Prostate gland (tissue), 2 donors: ENCODE measurements at regions not wholly inside any gene's neighbourhood (a gene's known extent, or its start where the extent isn't known, plus 50 kb on each side); places are given as distances from the start of the nearest gene placed in this dataset.

ENCODE experiments used
- DNase-seq: peaks from one replicate; pipeline ENCODE4 v3.0.0-alpha.2; 2019; ENCODE audit warnings: low spot score
- H3K27ac ChIP-seq, 2 donors: fragments of 200-600 bp; sonication (generic); 2 replicates each; pipeline ENCODE4 v1.5.1; 2017 to 2019
- H3K27me3 ChIP-seq: fragments of 200-600 bp; sonication (generic); replicated peaks from 2 replicates; pipeline ENCODE4 v1.5.1; 2019; ENCODE audit not compliant: insufficient read depth
- H3K36me3 ChIP-seq, 2 donors: fragments of 200-600 bp; sonication (generic); 1 replicate in 1 of 2; 2 replicates in 1 of 2; pipeline versions ENCODE4 v1.5.1 to v1.8.1; 2017 to 2019
- H3K4me1 ChIP-seq: fragments of 200-600 bp; sonication (generic); replicated peaks from 2 replicates; pipeline ENCODE4 v1.5.1; 2019
- H3K4me3 ChIP-seq, 2 donors: fragments of 200-600 bp; sonication (generic); 2 replicates each; pipeline ENCODE4 v1.5.1; 2017 to 2019
- H3K9me3 ChIP-seq: fragments of 200-600 bp; sonication (generic); 2 replicates; pipeline ENCODE4 v1.5.1; 2017
- CTCF ChIP-seq, 4 experiments: fragments of 200-600 bp in 2 of 4; fragments of 450-650 bp in 2 of 4; sonication (generic) in 2 of 4; IDR thresholded peaks; 1 replicate in 3 of 4; 2 replicates in 1 of 4; pipeline ENCODE4 v1.5.1; 2016 to 2019; ENCODE audit warnings: antibody characterized with exemption in 4 of 4, mild to moderate bottlenecking in 2 of 4, moderate library complexity in 2 of 4
- POLR2A ChIP-seq: fragments of 450-650 bp; IDR thresholded peaks from one replicate; pipeline ENCODE4 v1.6.1; 2016; ENCODE audit warnings: antibody characterized with exemption, mild to moderate bottlenecking
- POLR2AphosphoS5 ChIP-seq: sonication (generic); formaldehyde crosslinking; IDR thresholded peaks from one replicate; pipeline ENCODE4 v1.6.1; 2017; ENCODE audit warnings: antibody characterized with exemption
- WGBS: methylation state at CpG from one replicate; pipeline ENCODE4 v1.1.5; 2018; 5-methylcytosine and 5-hydroxymethylcytosine counted together
- intact Hi-C: fragments of 100-400 bp; cut with DNase I; formaldehyde crosslinking; loops from one replicate; pipeline ENCODE4 v1.14.2; 2022

GRCh38 chr6:91497770-91498169 is 910.9 kb upstream of the MAP3K7 start:
- no peaks in the 10 kb centered on the region for H3K4me1 ChIP-seq
- H3K27ac ChIP-seq = no peak overlapping the region
- no peaks in the 10 kb centered on the region for H3K27me3 ChIP-seq
- H3K36me3 ChIP-seq = no peaks in the 10 kb centered on the region
- no peaks in the 10 kb centered on the region for H3K9me3 ChIP-seq
- no peak for DNase-seq
- intact Hi-C loops = no loop called here
- TF ChIP-seq CTCF (IDR thresholded peaks at IDR 0.05) (no peak), POLR2A (no peak), POLR2AphosphoS5 (no peak)
- no peak overlapping the region for H3K4me3 ChIP-seq
- 94% methylated on average over 1 of the region's 1 CpG for WGBS

- no peaks in the 10 kb centered on the region for H3K9me3 ChIP-seq
- H3K4me1 ChIP-seq = no peaks in the 10 kb centered on the region
- TF ChIP-seq POLR2A = no peak
- no peak for TF ChIP-seq CTCF (IDR thresholded peaks at IDR 0.05)
- H3K27me3 ChIP-seq = no peaks in the 10 kb centered on the region
- DNase-seq = no peak
- H3K4me3 ChIP-seq = no peak overlapping the region
- H3K27ac ChIP-seq = no peak overlapping the region
- WGBS = 37% methylated on average over 2 of the region's 2 CpGs
- no peaks in the 10 kb centered on the region for H3K36me3 ChIP-seq
- intact Hi-C loops = no loop called here
Measured at GRCh38 chr6:91490671-91491301, 903.9 kb upstream of the MAP3K7 start.

- Histone ChIP-seq H3K27ac (no peak overlapping the region), H3K4me1 (no peaks in the 10 kb centered on the region), H3K27me3 (no peaks in the 10 kb centered on the region), H3K4me3 (no peak overlapping the region), H3K9me3 (no peaks in the 10 kb centered on the region), H3K36me3 (no peaks in the 10 kb centered on the region)
- no peak for DNase-seq
- 72% methylated on average over 2 of the region's 2 CpGs for WGBS
- TF ChIP-seq POLR2AphosphoS5 (no peak), CTCF (IDR thresholded peaks at IDR 0.05) (no peak), POLR2A (no peak)
- intact Hi-C loops = no loop called here
Measured at GRCh38 chr6:91487696-91488392, 901.0 kb upstream of the MAP3K7 start.

- Histone ChIP-seq H3K36me3 (no peaks in the 10 kb centered on the region), H3K9me3 (no peaks in the 10 kb centered on the region), H3K4me3 (no peak overlapping the region), H3K27me3 (no peaks in the 10 kb centered on the region), H3K4me1 (no peaks in the 10 kb centered on the region), H3K27ac (no peak overlapping the region)
- TF ChIP-seq CTCF (IDR thresholded peaks at IDR 0.05) (no peak), POLR2AphosphoS5 (no peak), POLR2A (no peak)
- intact Hi-C loops = no loop called here
- 100% methylated on average over 1 of the region's 1 CpG for WGBS
- DNase-seq = no peak
Measured at GRCh38 chr6:91486200-91486599, 899.3 kb upstream of the MAP3K7 start.

GRCh38 chr6:91485047-91485446 is 898.2 kb upstream of the MAP3K7 start:
- H3K27ac ChIP-seq = no peak overlapping the region
- no peak overlapping the region for H3K4me3 ChIP-seq
- intact Hi-C loops = no loop called here
- no peaks in the 10 kb centered on the region for H3K9me3 ChIP-seq
- WGBS = 93% methylated on average over 1 of the region's 1 CpG
- no peak for TF ChIP-seq POLR2A
- H3K36me3 ChIP-seq = no peaks in the 10 kb centered on the region
- no peaks in the 10 kb centered on the region for H3K27me3 ChIP-seq
- no peak for DNase-seq
- H3K4me1 ChIP-seq = no peaks in the 10 kb centered on the region
